H1 (cell line): ENCODE measurements at regions not wholly inside any gene's neighbourhood (a gene's known extent, or its start where the extent isn't known, plus 50 kb on each side); places are given as distances from the start of the nearest gene placed in this dataset.

Source experiments
- BCL11A ChIP-seq, 2 experiments: IDR thresholded peaks; one replicate each; pipeline ENCODE4 v1.6.1; 2011; ENCODE audit warnings: low read depth in 2 of 2, low read length in 2 of 2, mild to moderate bottlenecking in 2 of 2
- JUND ChIP-seq: IDR thresholded peaks from 2 replicates; pipeline ENCODE4 v1.6.1; 2011; ENCODE audit warnings: mild to moderate bottlenecking, improper control_type of control experiment, low read length
- RAD21 ChIP-seq, 2 experiments: IDR thresholded peaks in 1 of 2; conservative IDR thresholded peaks in 1 of 2; 2 replicates each; pipeline ENCODE4 v1.6.1; 2011; ENCODE audit warnings: low read depth in 2 of 2, low read length in 2 of 2, improper control_type of control experiment in 1 of 2, inconsistent platforms in 1 of 2, mild to moderate bottlenecking in 1 of 2, moderate library complexity in 1 of 2
- SIN3A ChIP-seq, 2 experiments: IDR thresholded peaks in 1 of 2; conservative IDR thresholded peaks in 1 of 2; 2 replicates each; pipeline ENCODE4 v1.6.1; 2011 to 2012; ENCODE audit warnings: low read length in 2 of 2, improper control_type of control experiment in 1 of 2, low read depth in 1 of 2, mild to moderate bottlenecking in 1 of 2

- TF ChIP-seq RAD21 (IDR thresholded peaks at IDR 0.05 in 1 of 2, conservative IDR thresholded peaks at IDR 0.05 in 1 of 2; ENCODE audit: low read depth in 2 of 2, low read length in 2 of 2) (no peak), JUND (no peak), BCL11A (IDR thresholded peaks at IDR 0.05; ENCODE audit: low read depth in 2 of 2, low read length in 2 of 2) (no peak), SIN3A (conservative IDR thresholded peaks at IDR 0.05 in 1 of 2, IDR thresholded peaks at IDR 0.05 in 1 of 2; ENCODE audit: low read depth in 1 of 2, low read length in 2 of 2) (no peak)
These were observed 307.0 kb downstream of the C12orf75 start (continued) for GRCh38 chr12:105637470-105637869.
